ENCODE measurements at regions not wholly inside any gene's neighbourhood (a gene's known extent, or its start where the extent isn't known, plus 50 kb on each side); places are given as distances from the start of the nearest gene placed in this dataset.

DNA sequence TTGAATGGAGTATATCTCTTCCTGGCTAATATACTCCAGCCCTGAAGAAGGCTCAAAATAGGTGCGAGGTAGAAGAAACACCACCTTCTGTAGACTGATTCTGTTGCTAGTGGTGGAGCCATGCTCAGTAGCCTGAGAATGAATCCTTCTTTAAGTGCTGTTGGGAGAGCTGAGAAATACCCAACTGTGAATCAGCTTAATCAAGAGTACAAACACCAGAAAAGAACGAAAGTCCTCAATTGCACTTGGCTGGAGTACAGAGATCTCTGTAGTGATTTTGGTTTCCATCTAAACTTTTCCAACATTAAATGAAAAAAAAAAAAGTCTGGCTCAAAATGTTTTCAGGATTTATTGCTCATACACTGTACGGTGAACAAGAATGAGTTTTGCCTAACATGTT lies 619.1 kb downstream of the METTL15 start (continued):
- TF ChIP-seq ZNF555 (tag by site-specific recombination; conservative IDR thresholded peaks at IDR 0.05), result no peak
- TF ChIP-seq ZNF549 (tag by site-specific recombination; IDR thresholded peaks at IDR 0.05), result no peak
- no peak for TF ChIP-seq ZSCAN30 (tag by site-specific recombination; IDR thresholded peaks at IDR 0.05)
- no peak for TF ChIP-seq ZNF132 (tag by site-specific recombination; IDR thresholded peaks at IDR 0.05; ENCODE audit: borderline replicate concordance)
- TF ChIP-seq ZNF121 (tag by site-specific recombination; IDR thresholded peaks at IDR 0.05), result no peak
- TF ChIP-seq ZNF747 (tag by site-specific recombination; IDR thresholded peaks at IDR 0.05), result no peak
- TF ChIP-seq ZNF354C (tag by site-specific recombination; IDR thresholded peaks at IDR 0.05; ENCODE audit: borderline replicate concordance, low read depth), result no peak
- TF ChIP-seq KLF8 (tag by site-specific recombination; IDR thresholded peaks at IDR 0.05), result no peak
- TF ChIP-seq ZNF777 (tag by site-specific recombination; IDR thresholded peaks at IDR 0.05; ENCODE audit: borderline replicate concordance), result no peak

DNA sequence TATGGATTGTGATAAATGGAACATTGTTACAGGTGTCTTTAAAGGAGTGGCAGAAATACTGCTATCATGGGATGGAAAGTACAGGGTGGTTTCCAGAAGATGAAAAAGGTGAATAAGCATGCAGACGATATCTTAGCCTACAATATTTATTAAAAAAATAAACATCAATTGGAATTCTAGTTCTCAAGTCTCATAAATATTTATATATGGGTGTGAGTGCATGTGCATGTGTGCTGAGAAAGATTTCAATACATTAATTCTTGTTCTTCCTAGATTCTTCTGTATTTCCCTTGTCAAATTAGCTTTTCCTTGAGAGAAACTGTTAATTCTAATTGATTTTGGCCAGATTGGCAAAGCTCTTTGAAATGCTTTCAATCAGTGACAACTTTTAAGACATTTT lies 618.2 kb downstream of the METTL15 start:
- Histone ChIP-seq H3K4me3 (ENCODE audit: low read depth, low read length) (no peak overlapping the region), H3K9me3 (ENCODE audit: control insufficient read depth, insufficient read depth, low read depth, low read length) (no peaks in the 10 kb centered on the region), H3K36me3 (ENCODE audit: control insufficient read depth in 2 of 2, insufficient read depth in 1 of 2, low read length in 2 of 2) (no peaks in the 10 kb centered on the region), H3K27ac (ENCODE audit: extremely low read depth, low read depth, low read length) (no peak overlapping the region), H3K4me1 (ENCODE audit: control insufficient read depth, insufficient read depth, low read length) (no peaks in the 10 kb centered on the region)
- TF ChIP-seq ZNF24 (tag by site-specific recombination; IDR thresholded peaks at IDR 0.05) (no peak), ZNF660 (tag by site-specific recombination; IDR thresholded peaks at IDR 0.05) (no peak), SCRT2 (tag by site-specific recombination; IDR thresholded peaks at IDR 0.05) (no peak), ZNF518A (tag by site-specific recombination; conservative IDR thresholded peaks at IDR 0.05; ENCODE audit: low read depth) (no peak), ZNF302 (tag by site-specific recombination; IDR thresholded peaks at IDR 0.05; ENCODE audit: low read depth) (no peak), ZNF19 (tag by site-specific recombination; IDR thresholded peaks at IDR 0.05; ENCODE audit: low read depth) (no peak), ZNF211 (tag by site-specific recombination; IDR thresholded peaks at IDR 0.05; ENCODE audit: low read depth) (no peak), OSR2 (tag by site-specific recombination; IDR thresholded peaks at IDR 0.05) (no peak), ZNF26 (tag by site-specific recombination; IDR thresholded peaks at IDR 0.05) (no peak), ZBTB7A (tag by site-specific recombination; IDR thresholded peaks at IDR 0.05; ENCODE audit: low read depth) (no peak), ZNF112 (tag by site-specific recombination; IDR thresholded peaks at IDR 0.05) (no peak), IKZF3 (tag by site-specific recombination; IDR thresholded peaks at IDR 0.05) (no peak), YY1 (tag by site-specific recombination; IDR thresholded peaks at IDR 0.05) (no peak), ZNF174 (tag by site-specific recombination; IDR thresholded peaks at IDR 0.05) (no peak)
- TF ChIP-seq, protein P1, sequence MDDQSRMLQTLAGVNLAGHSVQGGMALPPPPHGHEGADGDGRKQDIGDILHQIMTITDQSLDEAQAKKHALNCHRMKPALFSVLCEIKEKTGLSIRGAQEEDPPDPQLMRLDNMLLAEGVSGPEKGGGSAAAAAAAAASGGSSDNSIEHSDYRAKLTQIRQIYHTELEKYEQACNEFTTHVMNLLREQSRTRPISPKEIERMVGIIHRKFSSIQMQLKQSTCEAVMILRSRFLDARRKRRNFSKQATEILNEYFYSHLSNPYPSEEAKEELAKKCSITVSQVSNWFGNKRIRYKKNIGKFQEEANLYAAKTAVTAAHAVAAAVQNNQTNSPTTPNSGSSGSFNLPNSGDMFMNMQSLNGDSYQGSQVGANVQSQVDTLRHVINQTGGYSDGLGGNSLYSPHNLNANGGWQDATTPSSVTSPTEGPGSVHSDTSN (CRISPR knock-in tag; IDR thresholded peaks at IDR 0.05), result no peak
- TF ChIP-seq, protein P2, sequence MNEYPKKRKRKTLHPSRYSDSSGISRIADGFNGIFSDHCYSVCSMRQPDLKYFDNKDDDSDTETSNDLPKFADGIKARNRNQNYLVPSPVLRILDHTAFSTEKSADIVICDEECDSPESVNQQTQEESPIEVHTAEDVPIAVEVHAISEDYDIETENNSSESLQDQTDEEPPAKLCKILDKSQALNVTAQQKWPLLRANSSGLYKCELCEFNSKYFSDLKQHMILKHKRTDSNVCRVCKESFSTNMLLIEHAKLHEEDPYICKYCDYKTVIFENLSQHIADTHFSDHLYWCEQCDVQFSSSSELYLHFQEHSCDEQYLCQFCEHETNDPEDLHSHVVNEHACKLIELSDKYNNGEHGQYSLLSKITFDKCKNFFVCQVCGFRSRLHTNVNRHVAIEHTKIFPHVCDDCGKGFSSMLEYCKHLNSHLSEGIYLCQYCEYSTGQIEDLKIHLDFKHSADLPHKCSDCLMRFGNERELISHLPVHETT (tag by site-specific recombination; IDR thresholded peaks at IDR 0.05), result no peak
- ChIA-PET POLR2A (no interaction called here), CTCF (interaction anchor here (0.6 to 1.2 kb wide), 2 partner anchors 72 to 608 kb away, joined by 3 read pairs; no protein-coding TSS in a partner anchor)
